CD4-positive, alpha-beta T cell (primary cell): ENCODE measurements at regions not wholly inside any gene's neighbourhood (a gene's known extent, or its start where the extent isn't known, plus 50 kb on each side); places are given as distances from the start of the nearest gene placed in this dataset.

ENCODE experiments used
- ATAC-seq: fragments of 200-7000 bp; cut with Tn5 transposase; one replicate; pipeline ENCODE4 v1.10.0; 2022; ENCODE audit warnings: mild to moderate bottlenecking; ENCODE audit not compliant: poor library complexity
- CTCF ChIA-PET: fragments of 350-600 bp; sonication (Branson Sonifier 250); formaldehyde crosslinking; loops from one replicate; lab custom pipeline; 2021; ENCODE audit warnings: antibody characterized with exemption, inconsistent platforms; lab: Charles Lee
- POLR2A ChIA-PET: fragments of 350-600 bp; sonication (Branson Sonifier 250); formaldehyde crosslinking; loops from one replicate; lab custom pipeline; 2021; ENCODE audit warnings: antibody characterized with exemption, inconsistent platforms; lab: Charles Lee
- DNase-seq, 14 experiments: peaks; one replicate each; pipeline ENCODE4 v3.0.0-alpha.2; 2013 to 2020; ENCODE audit warnings: mixed read lengths in 2 of 14
- H3K27ac ChIP-seq, 2 donors: one replicate each; pipeline versions ENCODE4 v1.5.1 to v1.7.0; 2013; ENCODE audit warnings: low read length in 2 of 2, low read depth in 1 of 2, mild to moderate bottlenecking in 1 of 2
- H3K27me3 ChIP-seq, 2 experiments: 1 replicate in 1 of 2; 2 replicates in 1 of 2; pipeline versions ENCODE4 v1.6.1 to v1.7.0; 2013; ENCODE audit warnings: low read length in 2 of 2, control low read depth in 1 of 2, mild to moderate bottlenecking in 1 of 2, moderate library complexity in 1 of 2; ENCODE audit not compliant: insufficient read depth in 2 of 2, control insufficient read depth in 1 of 2
- H3K36me3 ChIP-seq: one replicate; pipeline ENCODE4 v1.6.1; 2013; ENCODE audit warnings: low read length, control low read depth; ENCODE audit not compliant: insufficient read depth
- H3K4me1 ChIP-seq: one replicate; pipeline ENCODE4 v1.6.1; 2013; ENCODE audit warnings: low read length, control low read depth; ENCODE audit not compliant: insufficient read depth
- H3K4me3 ChIP-seq: one replicate; pipeline ENCODE4 v1.5.1; 2013; ENCODE audit warnings: mild to moderate bottlenecking, low read length, moderate library complexity
- H3K9me3 ChIP-seq, 2 experiments: 1 replicate in 1 of 2; 2 replicates in 1 of 2; pipeline versions ENCODE4 v1.6.1 to v1.7.0; 2013; ENCODE audit warnings: low read length in 2 of 2, mild to moderate bottlenecking in 2 of 2, control low read depth in 1 of 2, moderate library complexity in 1 of 2; ENCODE audit not compliant: control insufficient read depth in 1 of 2, insufficient read depth in 1 of 2
- H3K27ac Mint-ChIP-seq: one replicate; pipeline ENCODE4 v1.8.0; 2020; ENCODE audit warnings: mixed read lengths
- H3K27me3 Mint-ChIP-seq: one replicate; pipeline ENCODE4 v1.8.0; 2021; ENCODE audit warnings: mixed read lengths
- H3K36me3 Mint-ChIP-seq: one replicate; pipeline ENCODE4 v1.8.0; 2021; ENCODE audit warnings: low read depth, mixed read lengths
- H3K4me1 Mint-ChIP-seq: one replicate; pipeline ENCODE4 v1.8.0; 2021; ENCODE audit warnings: low read depth, mixed read lengths
- H3K4me3 Mint-ChIP-seq: one replicate; pipeline ENCODE4 v1.8.0; 2020; ENCODE audit warnings: mild to moderate bottlenecking, mixed read lengths
- H3K9me3 Mint-ChIP-seq: one replicate; pipeline ENCODE4 v1.8.0; 2020; ENCODE audit warnings: mixed read lengths
- CTCF ChIP-seq: fragments of 200-600 bp; IDR thresholded peaks from one replicate; pipeline ENCODE4 v1.8.0; 2022; ENCODE audit warnings: antibody characterized with exemption, mild to moderate bottlenecking
- intact Hi-C, 2 experiments: fragments of 100-400 bp; cut with DNase I in 1 of 2; cut with micrococcal nuclease in 1 of 2; formaldehyde crosslinking; loops; one replicate each; pipeline versions ENCODE4 v1.15.1 to v1.9.0; 2023 to 2025; cut with DNase I, micrococcal nuclease

- peaks cover 0 to 7% of the 10 kb centered on the region in 2 experiments for H3K9me3 ChIP-seq
- Mint-ChIP-seq H3K4me1 (no peaks in the 10 kb centered on the region), H3K27ac (no peak overlapping the region), H3K4me3 (no peak overlapping the region), H3K9me3 (no peaks in the 10 kb centered on the region), H3K27me3 (no peaks in the 10 kb centered on the region), H3K36me3 (no peaks in the 10 kb centered on the region)
- no peaks in the 10 kb centered on the region for H3K4me1 ChIP-seq
- ChIA-PET POLR2A (no interaction called here), CTCF (no interaction called here)
- TF ChIP-seq CTCF, result no peak
- ATAC-seq, result no peak
- H3K4me3 ChIP-seq, result no peak overlapping the region
- no peaks in the 10 kb centered on the region for H3K27me3 ChIP-seq
- intact Hi-C loops, result no loop called here
- no peak for DNase-seq
- H3K27ac ChIP-seq, result no peak overlapping the region
- H3K36me3 ChIP-seq, result no peaks in the 10 kb centered on the region
Observed at GRCh38 chr18:6609666-6610264, 119.8 kb upstream of the ARHGAP28 start.

GRCh38 chr18:6610466-6610865, 119.0 kb upstream of the ARHGAP28 start:
- no peak for TF ChIP-seq CTCF
- POLR2A ChIA-PET, result no interaction called here
- Mint-ChIP-seq H3K27ac (no peak overlapping the region), H3K36me3 (no peaks in the 10 kb centered on the region), H3K27me3 (no peaks in the 10 kb centered on the region), H3K4me1 (no peaks in the 10 kb centered on the region), H3K4me3 (no peak overlapping the region), H3K9me3 (no peaks in the 10 kb centered on the region)
- CTCF ChIA-PET, result no interaction called here
- no peaks in the 10 kb centered on the region for H3K27me3 ChIP-seq
- DNase-seq (no peak), ATAC-seq (no peak)
- intact Hi-C loops, result no loop called here
- no peaks in the 10 kb centered on the region for H3K36me3 ChIP-seq
- no peak overlapping the region for H3K4me3 ChIP-seq
- H3K27ac ChIP-seq, result no peak overlapping the region
- H3K9me3 ChIP-seq, result peaks cover 0 to 10% of the 10 kb centered on the region in 2 experiments
- H3K4me1 ChIP-seq, result no peaks in the 10 kb centered on the region

GRCh38 chr18:6613581-6613980, 115.9 kb upstream of the ARHGAP28 start:
- no peak for TF ChIP-seq CTCF
- Mint-ChIP-seq H3K9me3 (no peaks in the 10 kb centered on the region), H3K27ac (no peak overlapping the region), H3K36me3 (no peaks in the 10 kb centered on the region), H3K4me1 (no peaks in the 10 kb centered on the region), H3K27me3 (no peaks in the 10 kb centered on the region), H3K4me3 (no peak overlapping the region)
- H3K27ac ChIP-seq, result no peak overlapping the region
- H3K27me3 ChIP-seq, result no peaks in the 10 kb centered on the region
- H3K9me3 ChIP-seq, result peaks cover 0 to 19% of the 10 kb centered on the region in 2 experiments
- DNase-seq, result no peak
- CTCF ChIA-PET, result no interaction called here
- ATAC-seq, result no peak
- H3K4me3 ChIP-seq, result no peak overlapping the region
- intact Hi-C loops, result no loop called here
- no peaks in the 10 kb centered on the region for H3K4me1 ChIP-seq
- no peaks in the 10 kb centered on the region for H3K36me3 ChIP-seq
- POLR2A ChIA-PET, result no interaction called here
